NCI-H1436 treated with DMSO at 0.1 percent for 48 hours (cell line): ENCODE measurements at regions not wholly inside any gene's neighbourhood (a gene's known extent, or its start where the extent isn't known, plus 50 kb on each side); places are given as distances from the start of the nearest gene placed in this dataset.
"Not testable (repeated sequence)": the region's sequence is repeated elsewhere in the genome, so short reads cannot be mapped to it uniquely, and the experiment has no call there.

Experiments
- DNase-seq: peaks from one replicate; lab custom pipeline; 2025; lab: John Stamatoyannopoulos, UW

DNA sequence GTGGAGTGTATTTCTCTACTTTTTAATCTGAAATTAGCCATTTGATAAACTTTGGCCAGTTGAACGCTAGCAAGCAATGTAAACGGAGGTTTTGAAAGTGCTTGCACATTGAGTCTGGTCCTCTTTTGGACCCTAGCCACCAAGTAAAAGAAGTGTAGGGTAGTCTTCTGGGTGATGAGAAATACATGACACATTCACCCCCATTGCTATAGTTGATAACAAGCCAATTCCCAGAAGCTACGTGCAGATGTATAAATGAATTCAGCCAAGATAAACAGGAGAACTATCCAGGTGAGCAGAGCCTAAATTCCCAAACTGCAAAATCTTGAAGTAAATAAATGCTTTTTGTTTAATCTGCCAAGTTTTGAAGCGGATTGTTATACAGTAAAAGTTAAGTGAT, 965.4 kb upstream of the GRIA3 start:
- no peak for DNase-seq

DNA sequence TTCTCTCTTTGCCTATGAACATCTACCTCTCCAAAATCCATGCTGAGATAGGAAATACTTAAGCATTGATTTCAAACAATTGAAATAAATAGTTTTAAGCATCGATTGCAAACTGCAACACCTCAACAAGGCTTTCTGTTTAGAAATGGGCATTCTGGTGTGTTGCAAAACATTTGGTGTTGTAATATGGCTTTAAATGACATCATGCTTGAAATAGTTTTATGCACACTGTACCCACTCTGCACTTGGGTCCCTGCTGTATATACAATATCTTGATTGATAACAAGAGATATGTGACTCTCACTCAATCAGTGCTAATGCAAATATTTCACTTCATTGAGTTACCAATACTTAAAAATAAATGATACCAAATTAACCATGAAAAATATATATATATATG, 964.9 kb upstream of the GRIA3 start:
- DNase-seq = no peak

DNA sequence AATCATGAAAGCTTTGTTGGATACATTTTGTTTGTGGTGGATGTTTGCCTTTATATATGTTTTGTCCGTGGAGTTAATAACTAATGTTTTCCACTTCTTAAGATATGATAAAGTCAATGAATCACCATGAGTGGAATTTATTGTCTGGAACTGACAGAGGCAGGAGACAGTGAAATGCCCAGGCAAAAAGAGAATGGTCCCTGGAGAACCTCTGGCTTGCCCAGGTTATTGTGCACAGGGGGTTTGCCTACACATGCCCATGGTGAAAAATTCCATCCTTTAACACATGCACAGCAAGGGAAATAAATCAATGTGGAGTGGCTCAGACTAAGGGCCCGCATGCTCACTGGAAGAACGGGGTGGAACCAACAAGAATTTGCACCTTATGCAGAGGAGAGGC, 964.3 kb upstream of the GRIA3 start:
- DNase-seq = no peak

DNA sequence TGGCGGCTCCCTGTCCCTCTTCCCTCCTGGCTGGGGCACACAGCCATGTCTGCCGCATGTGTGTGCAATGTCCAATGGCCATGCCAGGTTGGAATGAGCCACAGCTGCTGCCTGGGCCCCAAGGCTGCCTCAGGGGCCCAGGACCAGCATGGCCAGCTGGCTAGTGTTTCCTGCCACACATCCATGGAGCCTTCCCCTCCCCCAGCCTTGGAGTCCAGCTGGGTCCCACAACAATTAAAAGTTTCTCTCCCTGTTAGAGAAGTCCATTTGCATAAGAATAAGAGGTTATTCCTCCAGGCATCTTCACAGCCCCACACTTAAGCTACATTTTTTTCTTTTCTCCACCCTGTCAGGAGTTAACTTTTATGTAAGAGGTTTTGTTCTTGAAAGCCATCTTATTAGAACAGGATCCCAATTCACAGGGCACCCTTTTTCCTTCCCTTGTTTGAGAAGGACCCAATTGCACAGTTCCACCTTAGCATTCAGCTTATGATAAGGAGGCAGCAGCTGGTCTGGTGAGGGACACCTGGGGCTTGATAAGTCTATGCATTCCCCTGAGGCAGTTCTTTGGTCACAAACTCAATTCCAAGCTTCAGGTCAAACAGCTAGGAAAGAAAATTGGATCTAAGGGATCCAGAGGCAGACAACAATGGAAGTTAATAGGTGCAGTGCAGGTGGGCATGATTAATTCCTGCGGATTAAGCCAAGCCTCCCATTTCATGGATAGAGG, 963.3 kb upstream of the GRIA3 start:
- DNase-seq = no peak

DNA sequence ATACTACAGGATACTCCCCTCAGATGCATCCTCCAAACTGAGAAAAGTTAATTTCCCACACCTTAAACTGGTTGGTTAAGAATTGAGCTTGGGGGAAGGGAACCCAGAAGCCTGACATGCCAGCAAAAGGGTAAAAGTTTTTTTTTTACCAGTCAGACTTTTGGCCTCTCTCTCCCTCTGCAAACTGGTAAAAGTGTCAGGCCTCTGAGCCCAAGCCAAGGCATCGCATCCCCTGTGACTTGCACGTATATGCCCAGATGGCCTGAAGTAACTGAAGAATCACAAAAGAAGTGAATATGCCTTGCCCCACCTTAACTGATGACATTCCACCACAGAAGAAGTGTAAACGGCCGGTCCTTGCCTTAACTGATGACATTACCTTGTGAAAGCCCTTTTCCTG, 962.3 kb upstream of the GRIA3 start:
- not testable (repeated sequence) for DNase-seq

DNA sequence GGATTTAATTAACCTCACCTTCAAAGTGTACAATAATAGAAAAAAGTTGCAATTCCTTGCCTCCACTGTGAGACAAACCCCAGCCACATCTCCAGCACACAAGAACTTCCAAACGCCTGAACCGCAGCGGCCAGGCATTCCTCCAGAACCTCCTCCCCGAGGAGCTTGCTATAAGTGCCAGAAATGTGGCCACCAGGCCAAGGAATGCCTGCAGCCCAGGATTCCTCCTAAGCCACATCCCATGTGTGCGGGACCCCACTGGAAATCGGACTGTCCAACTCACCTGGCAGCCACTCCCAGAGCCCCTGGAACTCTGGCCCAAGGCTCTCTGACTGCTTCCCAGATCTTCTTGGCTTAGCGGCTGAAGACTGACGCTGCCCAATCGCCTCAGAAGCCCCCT, 959.9 kb upstream of the GRIA3 start:
- DNase-seq = not testable (repeated sequence)

DNA sequence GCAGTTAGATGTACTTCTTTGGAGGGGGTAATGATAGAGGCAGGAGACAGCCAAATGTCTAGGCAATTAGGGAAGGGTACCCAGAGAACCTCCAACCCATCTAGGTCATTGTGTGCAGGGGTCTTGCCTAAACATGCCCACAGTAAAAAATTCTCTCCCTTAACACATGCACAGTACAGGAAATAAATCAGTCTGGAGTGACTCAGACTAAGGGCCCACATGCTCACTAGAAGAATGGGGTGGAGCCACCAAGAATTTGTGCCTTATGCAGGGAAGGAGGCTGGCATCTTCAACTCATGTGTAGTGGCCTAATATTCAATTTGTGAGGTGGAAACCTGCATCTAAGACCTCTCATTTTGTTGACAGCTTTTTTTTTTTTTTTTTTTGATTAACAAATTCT, 945.3 kb upstream of the GRIA3 start:
- DNase-seq = no peak

DNA sequence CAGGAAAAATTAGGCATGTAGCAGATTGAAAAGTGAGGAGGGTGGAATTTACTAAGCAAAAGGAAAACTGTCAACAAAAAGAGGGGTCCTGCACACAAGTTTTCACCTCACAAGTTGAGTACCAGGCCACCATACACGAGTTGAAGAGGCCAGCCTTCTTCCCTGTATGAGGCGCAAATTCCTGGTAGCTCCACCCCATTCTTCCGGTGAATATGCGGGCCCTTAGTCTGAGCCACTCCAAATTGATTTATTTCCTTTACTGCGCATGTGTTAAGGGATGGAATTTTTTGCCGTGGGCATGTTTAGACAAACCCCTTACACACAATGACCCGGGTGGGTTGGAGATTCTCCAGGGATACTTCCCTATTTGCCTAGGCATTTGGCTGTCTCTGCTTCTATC, 942.1 kb upstream of the GRIA3 start:
- DNase-seq = no peak

DNA sequence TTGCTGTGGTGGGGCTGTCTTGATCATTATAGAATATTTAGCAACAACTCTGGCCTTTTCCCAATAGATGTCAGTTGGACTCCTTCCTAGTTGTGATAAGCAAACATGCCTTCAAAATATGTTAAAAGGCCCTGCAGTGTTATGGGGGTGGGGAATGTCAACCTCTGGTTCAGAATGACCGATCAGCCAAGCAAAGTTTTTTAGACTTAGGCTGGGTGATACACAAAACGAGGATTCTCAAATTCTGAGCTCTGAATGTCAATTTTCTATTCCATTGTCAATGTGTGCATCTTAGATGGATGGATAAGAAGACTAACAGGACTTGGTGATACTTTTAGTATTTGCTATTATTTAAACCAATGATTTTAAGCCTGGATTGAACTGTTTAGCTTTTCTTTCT, 940.0 kb upstream of the GRIA3 start:
- no peak for DNase-seq

DNA sequence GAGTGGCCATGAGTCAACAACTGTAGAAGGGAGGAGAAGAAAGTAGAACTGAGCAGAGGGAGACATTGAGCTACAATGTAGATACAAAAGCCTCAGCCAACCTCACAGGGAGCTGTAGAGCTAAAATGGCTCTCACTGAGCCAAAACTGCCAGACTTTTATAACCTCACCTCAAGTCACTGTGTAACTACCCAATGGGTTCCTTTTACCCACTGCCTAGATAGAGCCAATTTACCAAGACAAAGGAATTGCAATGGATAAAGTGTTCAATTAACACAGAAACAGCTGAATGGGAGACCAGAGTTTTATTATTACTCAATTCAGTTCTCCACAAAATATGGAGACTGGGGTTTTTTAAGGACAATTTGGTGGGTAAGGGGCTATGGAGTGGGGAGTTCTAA, 938.9 kb upstream of the GRIA3 start:
- DNase-seq = no peak

DNA sequence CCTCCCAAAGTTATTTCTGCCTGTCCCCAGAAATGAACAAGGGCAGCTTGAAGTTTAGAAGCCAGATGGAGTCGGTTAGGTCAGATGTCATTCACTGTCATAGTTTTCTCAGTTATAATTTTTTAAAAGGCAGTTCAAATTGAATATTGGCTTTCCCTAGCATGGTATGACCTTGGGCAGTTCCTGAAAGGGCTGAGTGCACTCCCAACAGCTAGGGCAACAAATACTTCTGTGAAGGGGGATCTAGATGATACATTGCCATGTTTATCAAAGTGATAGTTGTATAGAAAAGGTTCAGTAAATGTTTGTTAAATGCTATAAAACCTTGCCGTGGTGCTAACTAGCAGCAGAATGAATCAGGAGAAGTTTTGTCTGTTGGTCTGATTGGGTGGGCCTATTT, 938.1 kb upstream of the GRIA3 start:
- no peak for DNase-seq

DNA sequence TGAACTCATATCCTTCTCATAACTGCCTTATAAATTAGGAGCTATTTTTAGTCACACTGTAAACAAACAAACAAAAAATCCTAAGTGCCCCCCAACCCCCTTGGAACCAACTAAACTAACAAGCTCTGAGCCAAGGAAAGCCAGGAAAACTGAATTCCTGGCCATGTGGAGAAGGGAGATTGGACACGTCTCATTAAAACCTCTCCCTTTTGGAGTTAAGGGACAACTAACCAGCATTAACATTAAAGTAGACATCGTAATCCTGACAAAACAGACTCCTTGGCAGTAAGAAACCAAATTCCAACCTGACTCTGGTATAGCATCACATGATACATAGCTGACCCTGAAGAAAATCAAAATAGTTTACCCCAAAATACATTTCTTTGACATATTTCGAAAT, 937.1 kb upstream of the GRIA3 start:
- DNase-seq = no peak

DNA sequence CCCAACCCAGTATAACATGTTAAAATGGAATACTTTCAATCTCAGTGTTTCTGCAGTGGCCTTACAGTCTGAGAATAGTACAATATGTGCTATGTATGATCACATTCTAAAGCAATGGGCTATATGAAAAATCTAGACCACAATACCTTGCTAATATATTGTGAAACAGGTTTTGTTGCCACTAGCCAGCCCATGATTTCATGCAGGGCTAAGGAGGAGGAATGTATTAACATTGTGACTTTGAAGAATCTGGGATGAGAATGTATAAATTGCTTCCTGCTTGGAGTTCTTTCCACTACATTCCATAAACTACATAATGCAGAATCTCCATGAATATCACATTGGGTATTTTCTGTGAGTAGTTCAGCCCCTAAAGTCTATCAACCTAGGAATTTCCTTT, 935.4 kb upstream of the GRIA3 start:
- DNase-seq = no peak

DNA sequence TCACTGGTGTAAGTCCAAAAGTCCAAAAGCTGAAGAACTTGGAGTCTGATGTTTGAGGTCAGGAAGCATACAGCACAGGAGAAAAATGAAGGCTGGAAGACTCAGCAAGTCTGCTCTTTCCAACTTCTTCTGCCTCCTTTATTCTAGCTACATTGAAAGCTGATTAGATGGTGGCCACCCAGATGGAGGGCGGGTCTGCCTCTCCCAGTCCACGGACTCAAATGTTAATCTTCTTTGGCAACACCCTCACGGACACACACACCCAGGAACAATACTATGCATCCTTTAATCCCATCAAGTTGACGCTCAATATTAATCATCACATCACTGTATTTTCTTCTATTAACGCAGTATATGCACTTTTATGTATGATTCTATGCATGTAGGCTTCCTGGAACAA, 931.6 kb upstream of the GRIA3 start:
- DNase-seq = no peak

DNA sequence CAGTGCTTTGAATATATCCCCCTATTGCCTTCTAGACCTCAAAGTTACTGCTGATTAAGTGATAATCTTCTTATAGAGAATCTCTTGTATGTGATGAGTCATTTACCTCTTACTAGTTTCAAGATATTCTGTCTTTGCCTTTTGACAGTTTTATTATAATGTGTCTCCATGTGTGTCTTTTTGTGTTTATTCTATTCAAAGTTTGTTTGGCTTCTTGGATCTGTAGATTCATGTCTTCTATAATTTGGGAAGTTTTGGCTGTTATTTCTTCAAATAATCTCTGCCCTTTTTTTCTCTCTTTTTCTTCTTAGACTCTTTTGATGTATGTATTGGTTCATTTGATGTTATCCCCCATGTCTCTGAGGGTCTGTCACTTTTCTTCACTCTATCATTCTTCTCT, 915.7 kb upstream of the GRIA3 start:
- no peak for DNase-seq

DNA sequence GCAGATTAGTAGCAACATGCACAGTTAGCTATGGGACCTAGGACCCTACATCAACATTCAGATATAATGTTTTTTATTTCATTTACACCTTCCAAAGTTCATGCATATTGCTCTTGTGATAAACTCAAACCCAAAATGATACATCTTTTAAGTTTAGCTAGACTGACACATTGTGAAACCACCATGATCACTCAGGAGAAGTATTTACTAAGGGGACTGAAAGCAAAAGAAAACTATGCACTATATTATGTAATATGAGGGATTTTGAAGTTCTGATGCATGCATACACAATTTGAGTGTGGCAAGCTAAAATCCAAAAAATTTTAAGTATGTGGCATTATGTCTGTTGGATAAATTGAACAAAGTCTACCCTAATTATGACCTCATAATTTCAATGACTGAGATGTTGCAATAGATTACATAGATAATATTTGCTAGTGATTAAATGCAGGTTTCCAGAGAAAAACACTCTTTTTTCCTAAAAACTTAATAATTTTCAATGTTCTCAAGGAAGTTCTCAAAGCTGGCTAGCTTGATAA, 914.8 kb upstream of the GRIA3 start:
- DNase-seq = no peak

DNA sequence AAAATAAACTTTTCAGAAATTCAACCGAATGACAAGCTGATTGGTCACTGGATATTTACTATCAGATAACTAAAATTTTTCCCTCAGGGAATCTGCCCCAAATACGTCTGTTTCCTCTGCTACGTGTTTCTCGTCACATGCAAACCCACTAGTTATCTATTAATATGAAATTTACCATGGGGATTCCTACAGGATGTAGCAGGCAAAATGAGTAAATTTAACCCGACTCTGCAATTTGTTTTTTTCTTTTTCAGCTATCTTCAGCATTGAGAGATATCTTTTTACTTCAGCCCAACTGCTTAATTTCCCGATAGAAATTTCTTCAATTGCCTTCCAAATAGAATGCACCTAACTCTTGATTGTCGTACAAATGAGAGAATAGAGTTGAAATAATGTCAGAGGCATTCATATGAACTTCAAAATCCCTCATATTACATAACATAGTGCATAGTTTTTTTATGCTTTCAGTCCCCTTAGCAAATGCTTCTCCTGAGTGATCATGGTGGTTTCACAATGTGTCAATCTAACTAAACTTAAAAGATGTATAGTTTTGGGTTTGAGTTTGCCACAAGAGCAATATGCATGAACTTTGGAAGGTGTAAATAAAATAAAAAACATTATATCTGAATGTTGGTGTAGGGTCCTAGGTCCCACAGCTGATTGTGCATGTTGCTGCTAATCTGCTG, 913.1 kb upstream of the GRIA3 start:
- no peak for DNase-seq

DNA sequence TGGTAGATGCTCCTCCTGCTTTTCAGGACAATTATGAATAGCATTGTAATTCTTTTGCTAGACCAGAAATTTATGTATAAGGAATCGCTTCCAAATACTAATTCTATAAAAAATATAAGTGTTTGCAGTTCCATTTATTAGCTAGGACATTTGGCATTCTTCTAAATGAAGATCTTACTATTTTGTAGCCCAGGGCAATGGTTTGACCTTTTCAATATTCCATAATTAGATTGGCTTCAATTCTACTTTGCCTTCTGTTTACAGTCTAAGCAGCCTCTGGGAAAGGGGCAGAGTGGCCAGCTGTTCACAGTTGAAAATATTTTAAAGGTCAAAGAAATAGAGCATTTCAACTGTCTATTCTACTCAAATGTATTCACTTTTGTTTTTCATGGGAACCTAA, 912.1 kb upstream of the GRIA3 start:
- DNase-seq = no peak

DNA sequence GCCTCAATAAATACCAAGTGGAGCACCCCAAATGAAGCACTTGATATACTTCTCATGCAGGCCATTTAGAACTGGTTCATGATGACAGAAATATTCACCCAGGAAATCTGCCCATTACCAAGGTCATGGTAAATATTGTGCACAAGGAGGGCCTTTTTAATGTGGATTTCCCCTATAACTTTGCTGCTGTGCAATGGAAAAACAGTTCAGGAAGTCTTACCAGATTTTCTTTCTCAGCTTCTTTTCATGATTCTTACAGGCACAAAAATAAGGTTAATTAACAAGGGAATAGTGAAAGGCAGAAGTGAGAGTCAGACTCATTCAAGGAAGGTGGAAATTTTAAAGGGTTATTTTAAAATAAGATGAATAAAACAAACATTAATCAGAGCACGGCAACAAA, 904.3 kb upstream of the GRIA3 start:
- no peak for DNase-seq

DNA sequence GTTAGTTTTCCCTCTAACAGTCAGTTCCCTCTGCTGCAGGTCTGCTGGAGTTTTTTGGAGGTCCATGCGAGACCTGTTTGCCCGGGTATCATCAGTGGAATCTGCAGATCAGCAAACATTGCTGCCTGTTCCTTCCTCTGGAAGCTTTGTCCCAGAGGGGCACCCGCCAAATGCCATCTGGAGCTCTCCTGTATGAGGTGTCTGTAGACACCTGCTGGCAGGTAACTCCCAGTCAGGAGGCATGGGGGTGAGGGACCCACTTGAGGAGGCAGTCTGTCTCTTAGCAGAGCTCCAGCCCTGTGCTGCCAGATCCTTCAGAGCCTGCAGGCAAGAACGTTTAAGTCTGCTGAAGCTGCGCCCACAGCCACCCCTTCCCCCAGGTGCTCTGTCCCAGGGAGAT, 884.3 kb upstream of the GRIA3 start:
- not testable (repeated sequence) for DNase-seq

DNA sequence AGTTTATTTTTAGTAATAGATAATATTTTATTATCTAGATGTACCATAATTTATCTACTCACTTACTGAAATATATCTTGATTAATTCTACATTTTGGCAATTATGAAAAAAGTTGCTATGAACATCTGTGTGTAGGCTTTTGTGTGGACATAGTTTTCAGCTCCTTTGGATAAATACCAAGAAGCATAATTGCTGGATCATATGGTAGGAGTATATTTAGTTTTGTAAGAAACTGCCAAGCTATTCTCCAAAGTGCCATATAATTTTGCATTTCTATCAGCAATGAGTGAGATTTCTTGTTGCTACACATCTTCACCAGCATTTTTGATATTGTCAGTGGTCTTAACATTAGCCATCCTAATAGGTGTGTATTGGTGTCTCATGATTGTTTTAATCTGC, 882.6 kb upstream of the GRIA3 start:
- no peak for DNase-seq

DNA sequence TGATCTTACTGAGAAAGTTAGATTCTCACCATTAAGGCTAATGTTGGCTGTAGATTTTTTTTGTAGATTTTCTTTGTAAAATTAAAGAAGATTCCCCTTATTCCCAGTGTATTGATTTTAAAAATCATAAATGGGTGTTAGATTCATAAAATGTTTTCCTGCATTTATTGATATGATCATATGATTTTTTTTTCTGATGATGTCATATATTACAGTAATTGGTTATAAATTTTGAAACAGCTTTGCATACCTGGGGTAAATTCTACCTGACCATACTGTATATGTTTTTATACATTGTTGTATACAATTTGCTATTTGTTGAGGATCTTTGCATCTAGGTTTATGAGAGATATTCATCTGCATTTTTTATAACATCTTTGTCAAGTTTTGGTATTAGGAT, 880.3 kb upstream of the GRIA3 start:
- DNase-seq = no peak

DNA sequence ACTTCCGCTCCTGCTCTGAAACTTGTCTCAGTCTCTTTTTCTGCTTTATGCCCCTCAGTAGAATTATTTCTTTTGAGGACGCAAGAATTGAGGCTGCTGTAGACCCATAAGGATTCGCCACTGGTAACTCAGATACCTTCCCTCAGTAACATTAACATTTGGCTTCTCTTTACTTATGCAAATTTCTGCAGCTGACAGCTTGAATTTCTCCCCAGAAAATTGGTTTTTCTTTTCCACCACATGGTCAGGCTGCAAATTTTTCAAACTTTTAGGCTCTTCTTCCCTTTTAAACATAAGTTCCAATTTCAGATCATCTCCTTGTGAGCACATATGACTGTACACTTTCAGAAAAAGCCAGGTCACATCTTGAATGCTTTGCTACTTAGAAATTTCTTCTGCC, 839.3 kb upstream of the GRIA3 start:
- no peak for DNase-seq
